ENCODE measurements at regions not wholly inside any gene's neighbourhood (a gene's known extent, or its start where the extent isn't known, plus 50 kb on each side); places are given as distances from the start of the nearest gene placed in this dataset.

GRCh38 chr3:21073561-21073960 lies 677.4 kb downstream of the ZNF385D start:
- no peaks in the 10 kb centered on the region for H3K4me1 ChIP-seq
- TF ChIP-seq POLR2AphosphoS5 (IDR thresholded peaks at IDR 0.05), result no peak
- TF ChIP-seq POLR2A (IDR thresholded peaks at IDR 0.05), result no peak
- peaks cover 0 to 8% (median 2%) of the 10 kb centered on the region in 4 donors for H3K9me3 ChIP-seq
- intact Hi-C loops (cut with DNase I; ENCODE audit: low total_unique reads), result no loop called here
- no peak overlapping the region for H3K4me3 ChIP-seq
- no peaks in the 10 kb centered on the region for H3K36me3 ChIP-seq
- WGBS, 5 donors, result 83 to 95% (median 86%) methylated on average over 1 of the region's 1 CpG
- H3K27me3 ChIP-seq, result no peaks in the 10 kb centered on the region
- DNase-seq, result no peak
- no peak overlapping the region for H3K27ac ChIP-seq

- H3K36me3 ChIP-seq, result no peaks in the 10 kb centered on the region
- H3K4me1 ChIP-seq, result no peaks in the 10 kb centered on the region
- no peaks in the 10 kb centered on the region for H3K27me3 ChIP-seq
- H3K9me3 ChIP-seq, result no peaks in the 10 kb centered on the region
- TF ChIP-seq CTCF (IDR thresholded peaks at IDR 0.05), result no peak
- TF ChIP-seq POLR2A (IDR thresholded peaks at IDR 0.05), result no peak
- no peak for TF ChIP-seq POLR2AphosphoS5 (IDR thresholded peaks at IDR 0.05)
- TF ChIP-seq EP300 (IDR thresholded peaks at IDR 0.05), result no peak
- no peak for DNase-seq
- intact Hi-C loops (cut with DNase I; ENCODE audit: low total_unique reads), result no loop called here
- no peak overlapping the region for H3K4me3 ChIP-seq
- WGBS, 5 donors, result 45 to 81% (median 71%) methylated on average over 3 of the region's 3 CpGs
- H3K27ac ChIP-seq, result no peak overlapping the region
These were observed 683.8 kb downstream of the ZNF385D start for GRCh38 chr3:21067031-21067813.

- DNase-seq, result peak in 1 of 2 donors; percentile 67
- H3K27ac ChIP-seq, result peak overlapping the region in 1 of 5 donors; percentile 17
- 36 to 60% (median 45%) methylated on average over 4 of the region's 4 CpGs for WGBS, 5 donors
These were observed 688.1 kb downstream of the ZNF385D start for GRCh38 chr3:21062831-21063294.

GRCh38 chr3:21059404-21059803 lies 691.6 kb downstream of the ZNF385D start:
- 20 to 33% (median 23%) methylated on average over 3 of the region's 3 CpGs for WGBS, 5 donors
- no peak overlapping the region for H3K4me3 ChIP-seq
- intact Hi-C loops (cut with DNase I; ENCODE audit: low total_unique reads), result no loop called here
- H3K9me3 ChIP-seq, result no peaks in the 10 kb centered on the region
- H3K27me3 ChIP-seq, result no peaks in the 10 kb centered on the region
- H3K4me1 ChIP-seq, result peaks cover 0 to 9% (median 0%) of the 10 kb centered on the region in 4 donors
- H3K36me3 ChIP-seq, result no peaks in the 10 kb centered on the region
- H3K27ac ChIP-seq, result no peak overlapping the region
- no peak for TF ChIP-seq EP300 (IDR thresholded peaks at IDR 0.05)
- no peak for TF ChIP-seq POLR2A (IDR thresholded peaks at IDR 0.05)
- TF ChIP-seq POLR2AphosphoS5 (IDR thresholded peaks at IDR 0.05), result no peak
- no peak for TF ChIP-seq CTCF (IDR thresholded peaks at IDR 0.05)
- peak in 1 of 2 donors; percentile 72 for DNase-seq

More at GRCh38 chr3:21062831-21063294, 688.1 kb downstream of the ZNF385D start:
- TF ChIP-seq EP300 (IDR thresholded peaks at IDR 0.05) (no peak), CTCF (IDR thresholded peaks at IDR 0.05) (no peak), POLR2AphosphoS5 (IDR thresholded peaks at IDR 0.05) (no peak), POLR2A (IDR thresholded peaks at IDR 0.05) (no peak)
- Histone ChIP-seq H3K4me1 (peaks cover 0 to 9% (median 0%) of the 10 kb centered on the region in 4 donors), H3K4me3 (no peak overlapping the region), H3K9me3 (no peaks in the 10 kb centered on the region), H3K27me3 (no peaks in the 10 kb centered on the region), H3K36me3 (no peaks in the 10 kb centered on the region)
- intact Hi-C loops (cut with DNase I; ENCODE audit: low total_unique reads), result no loop called here

GRCh38 chr3:21056293-21056692 lies 694.7 kb downstream of the ZNF385D start:
- Histone ChIP-seq H3K9me3 (no peaks in the 10 kb centered on the region), H3K27me3 (no peaks in the 10 kb centered on the region), H3K4me3 (no peak overlapping the region), H3K27ac (no peak overlapping the region), H3K36me3 (no peaks in the 10 kb centered on the region), H3K4me1 (peaks cover 0 to 9% (median 0%) of the 10 kb centered on the region in 4 donors)
- WGBS, 5 donors, result 76 to 96% (median 89%) methylated on average over 1 of the region's 1 CpG
- intact Hi-C loops (cut with DNase I; ENCODE audit: low total_unique reads), result no loop called here
- TF ChIP-seq POLR2AphosphoS5 (IDR thresholded peaks at IDR 0.05), result no peak
- TF ChIP-seq POLR2A (IDR thresholded peaks at IDR 0.05), result no peak
- TF ChIP-seq EP300 (IDR thresholded peaks at IDR 0.05), result no peak
- TF ChIP-seq CTCF (IDR thresholded peaks at IDR 0.05), result no peak
- DNase-seq, result no peak
